Right atrium auricular region (tissue), 2 donors: ENCODE measurements at regions not wholly inside any gene's neighbourhood (a gene's known extent, or its start where the extent isn't known, plus 50 kb on each side); places are given as distances from the start of the nearest gene placed in this dataset.

ENCODE experiments used
- DNase-seq: peaks from one replicate; pipeline ENCODE4 v3.0.0-alpha.2; 2019; ENCODE audit warnings: low spot score
- H3K27ac ChIP-seq, 2 donors: fragments of 200-600 bp; sonication (generic); 1 replicate in 1 of 2; 2 replicates in 1 of 2; pipeline ENCODE4 v1.5.1; 2016 to 2019
- H3K27me3 ChIP-seq, 2 donors: fragments of 200-600 bp; sonication (generic); one replicate each; pipeline versions ENCODE4 v1.5.1 to v1.6.0; 2017 to 2019
- H3K36me3 ChIP-seq: fragments of 200-600 bp; sonication (generic); one replicate; pipeline ENCODE4 v1.5.1; 2016
- H3K4me1 ChIP-seq, 2 donors: fragments of 200-600 bp; sonication (generic); one replicate each; pipeline versions ENCODE4 v1.5.1 to v1.6.0; 2017 to 2019
- H3K4me3 ChIP-seq, 2 donors: fragments of 200-600 bp; sonication (generic); 1 replicate in 1 of 2; 2 replicates in 1 of 2; pipeline ENCODE4 v1.5.1; 2017 to 2019; ENCODE audit warnings: mild to moderate bottlenecking in 1 of 2, moderate library complexity in 1 of 2
- H3K9me3 ChIP-seq, 2 donors: fragments of 200-600 bp; sonication (generic); one replicate each; pipeline ENCODE4 v1.5.1; 2019
- TF ChIP-seq, protein P1 (sequence below), 2 donors: fragments of 200-600 bp; sonication (generic); IDR thresholded peaks; one replicate each; pipeline ENCODE4 v1.5.1; 2019; ENCODE audit warnings: antibody characterized with exemption in 2 of 2

DNA sequence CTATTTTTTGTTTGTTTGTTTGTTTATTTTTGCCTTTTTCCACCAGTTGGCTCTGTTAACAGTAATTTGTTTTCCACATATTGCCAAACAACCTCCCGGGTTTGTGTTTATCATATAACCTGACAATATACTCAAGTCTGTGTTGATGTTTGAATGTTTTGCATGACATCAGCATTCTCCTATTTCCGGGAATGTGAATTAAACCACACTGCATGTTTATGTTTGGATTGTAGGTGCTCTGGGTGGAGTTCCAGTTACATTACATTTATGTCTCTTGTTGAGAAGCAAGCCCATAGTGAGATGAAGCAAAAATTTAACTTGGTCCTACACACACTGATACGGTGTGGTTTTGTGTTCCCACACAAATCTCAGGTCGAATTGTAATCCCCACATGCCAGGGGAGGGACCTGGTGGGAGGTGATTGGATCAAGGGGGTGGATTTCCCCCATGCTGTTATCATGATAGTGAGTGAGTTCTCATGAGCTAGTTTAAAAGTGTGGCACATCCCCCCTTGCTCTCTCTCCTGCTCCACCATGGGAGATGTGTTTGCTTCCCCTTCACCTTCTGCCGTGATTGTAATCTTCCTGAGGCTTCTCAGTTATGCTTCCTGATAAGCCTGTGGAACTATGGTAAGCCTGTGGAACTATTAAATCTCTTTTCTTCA, 54.4 kb upstream of the CLNK start:
- H3K36me3 ChIP-seq, result no peaks in the 10 kb centered on the region
- no peak for DNase-seq
- TF ChIP-seq, protein P1, sequence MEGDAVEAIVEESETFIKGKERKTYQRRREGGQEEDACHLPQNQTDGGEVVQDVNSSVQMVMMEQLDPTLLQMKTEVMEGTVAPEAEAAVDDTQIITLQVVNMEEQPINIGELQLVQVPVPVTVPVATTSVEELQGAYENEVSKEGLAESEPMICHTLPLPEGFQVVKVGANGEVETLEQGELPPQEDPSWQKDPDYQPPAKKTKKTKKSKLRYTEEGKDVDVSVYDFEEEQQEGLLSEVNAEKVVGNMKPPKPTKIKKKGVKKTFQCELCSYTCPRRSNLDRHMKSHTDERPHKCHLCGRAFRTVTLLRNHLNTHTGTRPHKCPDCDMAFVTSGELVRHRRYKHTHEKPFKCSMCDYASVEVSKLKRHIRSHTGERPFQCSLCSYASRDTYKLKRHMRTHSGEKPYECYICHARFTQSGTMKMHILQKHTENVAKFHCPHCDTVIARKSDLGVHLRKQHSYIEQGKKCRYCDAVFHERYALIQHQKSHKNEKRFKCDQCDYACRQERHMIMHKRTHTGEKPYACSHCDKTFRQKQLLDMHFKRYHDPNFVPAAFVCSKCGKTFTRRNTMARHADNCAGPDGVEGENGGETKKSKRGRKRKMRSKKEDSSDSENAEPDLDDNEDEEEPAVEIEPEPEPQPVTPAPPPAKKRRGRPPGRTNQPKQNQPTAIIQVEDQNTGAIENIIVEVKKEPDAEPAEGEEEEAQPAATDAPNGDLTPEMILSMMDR (IDR thresholded peaks at IDR 0.05), result no peak
- H3K27ac ChIP-seq, result no peak overlapping the region
- H3K4me3 ChIP-seq, result no peak overlapping the region
- H3K4me1 ChIP-seq, result no peaks in the 10 kb centered on the region
- H3K9me3 ChIP-seq, result no peaks in the 10 kb centered on the region
- H3K27me3 ChIP-seq, result no peaks in the 10 kb centered on the region

DNA sequence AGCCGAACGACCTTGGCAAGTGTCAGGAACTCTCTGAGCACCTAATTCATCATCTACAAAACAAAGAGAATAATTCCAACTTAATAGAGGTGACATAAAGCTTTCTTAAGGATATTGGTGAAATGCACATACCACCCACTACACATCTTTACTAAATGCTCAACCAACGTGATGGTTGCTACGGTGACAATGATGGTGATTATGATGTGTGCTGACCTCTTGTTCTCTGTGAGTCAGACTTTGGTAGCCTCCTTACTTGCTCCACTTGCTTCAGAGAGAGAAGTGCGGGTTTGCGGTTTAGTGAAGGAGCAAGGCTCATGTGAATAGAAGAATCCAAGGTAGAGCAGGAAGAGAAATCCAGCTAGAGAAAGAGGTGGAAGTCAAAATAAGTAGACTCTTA, 52.8 kb upstream of the CLNK start:
- DNase-seq, result no peak
- TF ChIP-seq, protein P1 (IDR thresholded peaks at IDR 0.05), result no peak
- Histone ChIP-seq H3K9me3 (no peaks in the 10 kb centered on the region), H3K4me1 (no peaks in the 10 kb centered on the region), H3K27me3 (no peaks in the 10 kb centered on the region), H3K4me3 (no peak overlapping the region), H3K27ac (no peak overlapping the region), H3K36me3 (no peaks in the 10 kb centered on the region)

DNA sequence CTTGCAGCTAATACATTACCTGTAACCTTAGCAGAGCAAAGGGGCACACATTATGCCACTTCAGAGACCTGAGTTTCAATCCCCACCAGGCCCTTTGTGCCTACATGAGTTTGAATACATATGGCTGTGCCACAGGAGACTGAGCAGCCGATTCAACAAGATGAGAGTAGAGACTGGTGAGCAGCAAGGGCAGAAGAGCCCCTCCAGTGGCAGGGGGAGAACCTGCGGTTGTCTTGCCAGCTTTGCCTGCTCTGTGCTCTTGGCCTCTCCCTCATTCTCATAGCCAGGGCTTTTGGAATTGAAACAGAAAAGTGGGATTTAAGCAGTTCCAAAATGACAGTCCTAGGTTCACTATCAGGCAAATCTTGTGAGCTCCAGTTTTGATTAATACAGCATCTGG, 52.3 kb upstream of the CLNK start:
- Histone ChIP-seq H3K4me3 (no peak overlapping the region), H3K4me1 (no peaks in the 10 kb centered on the region), H3K9me3 (no peaks in the 10 kb centered on the region), H3K27ac (no peak overlapping the region), H3K27me3 (no peaks in the 10 kb centered on the region), H3K36me3 (no peaks in the 10 kb centered on the region)
- TF ChIP-seq, protein P1 (IDR thresholded peaks at IDR 0.05), result no peak
- no peak for DNase-seq

DNA sequence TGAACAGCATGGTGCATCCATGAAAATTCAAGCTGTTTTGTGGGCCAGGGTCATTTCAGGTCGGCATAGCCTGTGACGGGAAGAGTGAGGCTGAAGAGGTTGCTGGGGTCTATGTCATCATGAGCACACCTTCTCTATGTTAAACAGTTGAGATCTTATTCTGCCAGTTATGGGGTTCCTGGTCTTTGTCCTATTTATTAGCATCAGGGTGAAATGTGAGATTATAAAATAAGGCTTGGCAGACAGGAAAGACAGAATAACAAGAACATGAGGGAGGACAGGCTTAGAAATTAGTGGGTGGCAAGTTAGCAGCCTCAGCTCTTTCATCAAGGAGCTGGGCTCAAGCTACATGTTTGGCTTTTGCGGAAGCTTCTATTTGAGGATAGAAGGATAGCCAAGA, 51.7 kb upstream of the CLNK start:
- TF ChIP-seq, protein P1 (IDR thresholded peaks at IDR 0.05), result no peak
- Histone ChIP-seq H3K27ac (no peak overlapping the region), H3K36me3 (no peaks in the 10 kb centered on the region), H3K4me3 (no peak overlapping the region), H3K4me1 (no peaks in the 10 kb centered on the region), H3K9me3 (no peaks in the 10 kb centered on the region), H3K27me3 (no peaks in the 10 kb centered on the region)
- no peak for DNase-seq

DNA sequence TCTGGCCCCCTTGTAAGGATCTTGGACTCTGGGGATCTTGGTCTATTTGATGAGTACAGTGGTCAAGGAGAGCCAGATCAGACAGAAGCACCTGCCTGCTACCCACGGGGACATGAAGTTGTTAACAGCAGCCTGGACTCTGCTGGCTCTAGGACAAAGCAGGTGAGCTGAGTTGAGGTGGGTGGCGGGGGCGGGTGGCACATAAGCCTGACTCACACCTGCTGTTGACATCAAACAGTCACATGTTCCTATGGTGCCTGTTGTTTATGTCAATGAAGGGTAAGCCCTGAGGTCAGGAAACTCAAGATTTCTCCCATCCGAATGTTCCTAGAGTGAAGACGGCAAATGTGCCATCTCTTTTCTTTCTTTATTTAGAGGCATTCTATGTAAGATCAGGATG, 50.1 kb upstream of the CLNK start:
- Histone ChIP-seq H3K27ac (no peak overlapping the region), H3K4me3 (no peak overlapping the region), H3K9me3 (no peaks in the 10 kb centered on the region), H3K27me3 (no peaks in the 10 kb centered on the region), H3K36me3 (no peaks in the 10 kb centered on the region), H3K4me1 (no peaks in the 10 kb centered on the region)
- no peak for DNase-seq
- TF ChIP-seq, protein P1 (IDR thresholded peaks at IDR 0.05), result no peak
